Muscle layer of colon (tissue), 2 donors: ENCODE measurements at regions not wholly inside any gene's neighbourhood (a gene's known extent, or its start where the extent isn't known, plus 50 kb on each side); places are given as distances from the start of the nearest gene placed in this dataset.

Experiments
- H3K27ac ChIP-seq: one replicate; pipeline ENCODE4 v1.7.0; 2013; ENCODE audit warnings: low read depth, mild to moderate bottlenecking, low read length, moderate library complexity
- H3K27me3 ChIP-seq, 2 donors: one replicate each; pipeline ENCODE4 v1.7.0; 2013; ENCODE audit warnings: low read length in 2 of 2, mild to moderate bottlenecking in 2 of 2; ENCODE audit not compliant: insufficient read depth in 2 of 2, control insufficient read depth in 1 of 2
- H3K36me3 ChIP-seq: one replicate; pipeline ENCODE4 v1.7.0; 2013; ENCODE audit warnings: mild to moderate bottlenecking, low read length; ENCODE audit not compliant: insufficient read depth
- H3K4me1 ChIP-seq: one replicate; pipeline ENCODE4 v1.7.0; 2013; ENCODE audit warnings: mild to moderate bottlenecking, low read length; ENCODE audit not compliant: insufficient read depth
- H3K4me3 ChIP-seq, 2 donors: one replicate each; pipeline ENCODE4 v1.7.0; 2013; ENCODE audit warnings: low read length in 2 of 2, low read depth in 1 of 2, mild to moderate bottlenecking in 1 of 2, moderate library complexity in 1 of 2
- H3K9ac ChIP-seq: one replicate; pipeline ENCODE4 v1.7.0; 2013; ENCODE audit warnings: low read length
- H3K9me3 ChIP-seq: one replicate; pipeline ENCODE4 v1.7.0; 2013; ENCODE audit warnings: mild to moderate bottlenecking, low read length
- donor health status: abdominal sarcoma.
- donor health status: Adenocarcinoma of cecum.

- Histone ChIP-seq H3K4me1 (no peaks in the 10 kb centered on the region), H3K9ac (no peak overlapping the region), H3K9me3 (no peaks in the 10 kb centered on the region), H3K27me3 (no peaks in the 10 kb centered on the region), H3K4me3 (no peak overlapping the region), H3K27ac (no peak overlapping the region), H3K36me3 (no peaks in the 10 kb centered on the region)
Measured at GRCh38 chr4:24655326-24655725, 71.0 kb upstream of the DHX15 start.

DNA sequence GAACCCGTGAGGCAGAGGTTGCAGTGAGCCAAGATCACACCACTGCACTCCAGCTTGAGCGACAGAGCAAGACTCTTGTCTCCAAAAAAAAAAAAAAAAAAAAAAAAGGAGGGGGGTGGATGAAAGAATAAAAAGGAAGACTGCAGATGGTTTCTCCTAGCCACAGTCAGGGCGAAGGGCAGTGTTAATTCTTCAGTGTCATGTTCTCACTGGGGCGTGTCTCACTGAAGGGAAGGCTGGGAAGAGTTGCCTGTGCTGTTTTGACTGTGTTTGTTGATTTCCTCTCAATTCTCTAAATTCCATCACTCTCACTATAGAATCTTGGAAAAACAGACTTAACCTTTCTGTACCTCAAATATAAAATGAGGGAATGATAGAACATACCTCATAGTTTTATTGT is 71.6 kb upstream of the DHX15 start:
- Histone ChIP-seq H3K9ac (no peak overlapping the region), H3K9me3 (no peaks in the 10 kb centered on the region), H3K36me3 (no peaks in the 10 kb centered on the region), H3K4me1 (no peaks in the 10 kb centered on the region), H3K4me3 (no peak overlapping the region), H3K27me3 (no peaks in the 10 kb centered on the region), H3K27ac (no peak overlapping the region)

DNA sequence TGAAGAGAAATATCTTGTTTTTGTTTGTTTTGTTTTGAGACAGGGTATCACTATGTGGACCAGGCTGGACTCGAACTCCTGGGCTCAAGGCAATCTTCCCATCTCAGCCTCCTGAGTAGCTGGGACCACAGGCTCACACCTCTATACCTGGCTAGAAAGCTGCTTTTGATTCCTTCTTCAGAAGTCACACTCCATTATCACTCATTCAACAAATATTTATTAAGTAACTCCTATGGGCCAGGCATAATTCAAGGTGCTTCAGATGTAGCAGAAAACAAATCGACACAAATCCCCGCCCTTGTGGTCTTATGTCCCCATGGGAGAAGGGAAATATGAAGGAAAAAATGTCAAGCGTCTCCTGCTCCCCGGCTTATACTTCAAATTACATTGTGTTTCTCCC is 72.6 kb upstream of the DHX15 start:
- Histone ChIP-seq H3K27ac (no peak overlapping the region), H3K4me1 (no peaks in the 10 kb centered on the region), H3K27me3 (no peaks in the 10 kb centered on the region), H3K9me3 (no peaks in the 10 kb centered on the region), H3K36me3 (no peaks in the 10 kb centered on the region), H3K4me3 (no peak overlapping the region), H3K9ac (no peak overlapping the region)

- Histone ChIP-seq H3K36me3 (no peaks in the 10 kb centered on the region), H3K27ac (no peak overlapping the region), H3K9ac (no peak overlapping the region), H3K27me3 (no peaks in the 10 kb centered on the region), H3K9me3 (no peaks in the 10 kb centered on the region), H3K4me1 (no peaks in the 10 kb centered on the region), H3K4me3 (no peak overlapping the region)
Measured at GRCh38 chr4:24657768-24658617, 73.6 kb upstream of the DHX15 start.

DNA sequence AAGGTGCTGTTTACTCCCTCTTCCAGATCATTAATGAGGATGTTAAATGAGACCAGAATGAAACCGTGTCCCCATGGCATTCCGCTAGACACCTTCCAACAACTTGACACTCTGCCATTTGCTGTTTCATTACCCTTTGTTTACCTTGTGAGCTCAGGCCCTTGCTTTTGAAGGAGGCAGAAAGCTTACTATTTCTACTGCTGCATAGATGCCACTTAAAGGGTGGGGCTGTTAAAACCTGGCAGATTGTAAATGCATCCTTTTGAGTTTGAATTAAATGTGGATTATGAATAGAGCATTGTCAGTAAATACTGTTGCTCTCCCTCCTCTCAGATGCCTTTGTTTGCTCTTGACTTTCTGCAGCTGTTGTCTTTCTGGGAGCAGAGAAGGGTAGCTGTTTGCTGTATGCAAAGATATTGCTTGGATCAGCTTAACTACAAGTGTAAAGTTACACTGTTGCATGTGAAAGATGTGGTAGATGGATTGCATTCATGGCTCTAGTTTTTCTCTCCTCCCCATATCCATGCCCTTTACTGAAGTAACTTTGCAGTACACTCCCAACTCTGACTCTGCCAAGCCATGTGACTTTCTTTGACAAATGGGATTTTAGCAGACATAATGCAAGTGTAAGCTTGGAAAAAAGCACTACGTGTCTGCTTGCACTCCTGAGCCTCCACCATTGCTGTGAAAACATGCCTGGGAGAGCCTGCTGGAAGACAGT is 75.0 kb upstream of the DHX15 start:
- Histone ChIP-seq H3K27me3 (no peaks in the 10 kb centered on the region), H3K36me3 (no peaks in the 10 kb centered on the region), H3K27ac (no peak overlapping the region), H3K4me1 (no peaks in the 10 kb centered on the region), H3K4me3 (no peak overlapping the region), H3K9ac (no peak overlapping the region), H3K9me3 (no peaks in the 10 kb centered on the region)

- Histone ChIP-seq H3K9ac (no peak overlapping the region), H3K27me3 (no peaks in the 10 kb centered on the region), H3K36me3 (no peaks in the 10 kb centered on the region), H3K9me3 (no peaks in the 10 kb centered on the region), H3K4me3 (no peak overlapping the region), H3K27ac (no peak overlapping the region), H3K4me1 (no peaks in the 10 kb centered on the region)
Measured at GRCh38 chr4:24662056-24662455, 77.7 kb upstream of the DHX15 start.

DNA sequence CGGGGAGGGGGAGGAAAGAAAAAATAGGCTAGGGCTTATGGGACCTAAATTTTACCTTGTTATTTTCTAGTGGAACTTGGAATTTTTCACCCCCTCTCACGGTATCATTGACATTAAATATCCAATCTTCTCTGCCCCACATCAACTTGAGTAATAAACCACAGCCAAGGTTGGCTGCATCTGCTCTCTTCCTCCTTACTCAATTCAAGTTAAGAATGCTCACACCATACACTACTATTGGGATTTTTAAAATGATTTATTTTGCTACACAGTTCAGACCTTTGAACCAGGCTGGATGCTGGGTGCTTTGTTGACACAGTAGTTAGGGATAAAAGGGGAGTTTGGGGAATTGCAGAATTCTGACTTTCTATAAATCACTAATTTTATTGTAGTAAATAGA is 78.2 kb upstream of the DHX15 start:
- H3K4me3 ChIP-seq, result no peak overlapping the region
- H3K27me3 ChIP-seq, result no peaks in the 10 kb centered on the region
- H3K27ac ChIP-seq, result no peak overlapping the region
- no peak overlapping the region for H3K9ac ChIP-seq
- H3K4me1 ChIP-seq, result no peaks in the 10 kb centered on the region
- no peaks in the 10 kb centered on the region for H3K36me3 ChIP-seq
- no peaks in the 10 kb centered on the region for H3K9me3 ChIP-seq

- Histone ChIP-seq H3K4me1 (no peaks in the 10 kb centered on the region), H3K27me3 (no peaks in the 10 kb centered on the region), H3K9ac (no peak overlapping the region), H3K4me3 (no peak overlapping the region), H3K36me3 (no peaks in the 10 kb centered on the region), H3K9me3 (no peaks in the 10 kb centered on the region), H3K27ac (no peak overlapping the region)
Measured at GRCh38 chr4:24664956-24665355, 80.6 kb upstream of the DHX15 start.

- Histone ChIP-seq H3K27me3 (no peaks in the 10 kb centered on the region), H3K4me3 (no peak overlapping the region), H3K9ac (no peak overlapping the region), H3K27ac (no peak overlapping the region), H3K36me3 (no peaks in the 10 kb centered on the region), H3K4me1 (no peaks in the 10 kb centered on the region), H3K9me3 (no peaks in the 10 kb centered on the region)
Measured at GRCh38 chr4:24666316-24666715, 82.0 kb upstream of the DHX15 start.

DNA sequence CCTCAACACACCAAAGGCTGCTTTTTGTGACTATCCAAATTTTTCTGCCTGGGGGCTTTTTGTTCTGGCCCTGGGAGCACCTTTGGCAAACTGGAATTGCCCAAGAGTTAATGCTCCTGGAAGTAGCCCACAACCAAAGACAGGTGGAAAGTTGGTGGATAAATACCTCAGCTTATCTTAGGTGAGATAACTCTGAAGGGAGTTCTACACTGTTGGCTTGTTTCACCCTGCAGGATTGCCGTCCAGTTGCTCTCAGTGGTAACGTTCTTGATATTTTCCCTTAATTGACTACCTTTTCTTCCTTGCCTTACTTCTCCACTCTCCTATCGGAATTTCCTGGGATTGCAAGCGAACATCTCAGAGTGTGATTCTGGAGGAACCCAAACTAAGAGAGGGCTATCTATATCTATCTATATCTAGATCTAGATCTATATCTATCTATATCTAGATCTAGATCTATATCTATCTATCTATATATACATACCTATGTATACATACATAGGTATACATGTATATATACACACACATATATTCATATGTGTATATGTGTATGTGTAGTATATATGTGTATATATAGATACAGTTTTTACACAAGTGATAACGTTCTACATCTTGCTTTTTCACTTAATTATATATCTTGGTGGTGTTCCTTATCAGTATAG is 82.6 kb upstream of the DHX15 start:
- H3K27me3 ChIP-seq, result no peaks in the 10 kb centered on the region
- H3K9me3 ChIP-seq, result no peaks in the 10 kb centered on the region
- no peak overlapping the region for H3K4me3 ChIP-seq
- no peak overlapping the region for H3K9ac ChIP-seq
- H3K27ac ChIP-seq, result no peak overlapping the region
- no peaks in the 10 kb centered on the region for H3K4me1 ChIP-seq
- H3K36me3 ChIP-seq, result no peaks in the 10 kb centered on the region

DNA sequence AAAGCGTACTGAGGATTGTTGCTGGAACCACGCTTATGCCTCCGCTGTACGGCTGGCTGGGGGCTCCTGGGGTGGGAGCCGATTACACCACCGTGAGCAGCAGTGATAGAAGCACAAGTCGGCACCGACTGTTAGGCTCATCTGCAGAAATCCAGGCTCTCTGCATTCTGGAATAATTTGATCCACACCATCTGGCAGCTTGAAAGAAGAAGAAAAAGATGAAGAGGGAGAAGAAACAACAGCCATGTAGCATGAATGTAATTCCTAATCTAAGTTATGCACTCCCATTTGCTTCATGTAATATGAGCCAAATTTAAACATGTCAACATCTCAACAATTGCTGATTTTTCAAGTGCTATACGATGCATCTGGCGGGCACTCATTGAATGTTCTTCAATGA is 84.6 kb upstream of the DHX15 start:
- H3K9me3 ChIP-seq, result no peaks in the 10 kb centered on the region

More for the DNA sequence above, 84.6 kb upstream of the DHX15 start:
- Histone ChIP-seq H3K9ac (no peak overlapping the region), H3K27ac (no peak overlapping the region), H3K36me3 (no peaks in the 10 kb centered on the region), H3K4me3 (no peak overlapping the region), H3K27me3 (no peaks in the 10 kb centered on the region), H3K4me1 (no peaks in the 10 kb centered on the region)
